Suprapubic skin (tissue), 4 donors: ENCODE measurements at regions not wholly inside any gene's neighbourhood (a gene's known extent, or its start where the extent isn't known, plus 50 kb on each side); places are given as distances from the start of the nearest gene placed in this dataset.

Source experiments
- DNase-seq, 2 donors: peaks; one replicate each; pipeline ENCODE4 v3.0.0-alpha.2; 2019; ENCODE audit warnings: low spot score in 2 of 2
- H3K27ac ChIP-seq: fragments of 200-600 bp; sonication (generic); one replicate; pipeline ENCODE4 v1.5.1; 2019
- H3K27me3 ChIP-seq: fragments of 200-600 bp; sonication (generic); one replicate; pipeline ENCODE4 v1.5.1; 2019
- H3K36me3 ChIP-seq: fragments of 200-600 bp; sonication (generic); one replicate; pipeline ENCODE4 v1.5.1; 2019
- H3K4me1 ChIP-seq: fragments of 200-600 bp; sonication (generic); one replicate; pipeline ENCODE4 v1.5.1; 2019
- H3K4me3 ChIP-seq: fragments of 200-600 bp; sonication (generic); one replicate; pipeline ENCODE4 v1.5.1; 2019; ENCODE audit warnings: mild to moderate bottlenecking
- H3K9me3 ChIP-seq: fragments of 200-600 bp; sonication (generic); one replicate; pipeline ENCODE4 v1.5.1; 2019
- CTCF ChIP-seq, 2 donors: fragments of 200-600 bp in 1 of 2; fragments of 450-650 bp in 1 of 2; sonication (generic) in 1 of 2; IDR thresholded peaks; one replicate each; pipeline ENCODE4 v1.5.1; 2016 to 2019; ENCODE audit warnings: antibody characterized with exemption in 2 of 2, mild to moderate bottlenecking in 1 of 2, moderate library complexity in 1 of 2
- EP300 ChIP-seq: sonication (generic); formaldehyde crosslinking; IDR thresholded peaks from one replicate; pipeline ENCODE4 v1.6.1; 2017; ENCODE audit warnings: antibody characterized with exemption
- POLR2A ChIP-seq, 2 donors: fragments of 450-650 bp; IDR thresholded peaks; one replicate each; pipeline ENCODE4 v1.6.1; 2017; ENCODE audit warnings: antibody characterized with exemption in 2 of 2, mild to moderate bottlenecking in 2 of 2, moderate library complexity in 2 of 2
- POLR2AphosphoS5 ChIP-seq, 3 donors: sonication (generic); formaldehyde crosslinking; IDR thresholded peaks; one replicate each; pipeline ENCODE4 v1.6.1; 2017; ENCODE audit warnings: antibody characterized with exemption in 3 of 3
- WGBS: methylation state at CpG from one replicate; pipeline ENCODE4 v1.1.5; 2018; 5-methylcytosine and 5-hydroxymethylcytosine counted together

GRCh38 chr11:79525257-79525656 lies 84.4 kb upstream of the TENM4 start:
- Histone ChIP-seq H3K4me3 (no peak overlapping the region), H3K27me3 (no peaks in the 10 kb centered on the region), H3K36me3 (no peaks in the 10 kb centered on the region), H3K4me1 (no peaks in the 10 kb centered on the region), H3K9me3 (no peaks in the 10 kb centered on the region), H3K27ac (no peak overlapping the region)
- TF ChIP-seq EP300 (no peak), CTCF (IDR thresholded peaks at IDR 0.05) (no peak), POLR2AphosphoS5 (IDR thresholded peaks at IDR 0.05) (no peak), POLR2A (IDR thresholded peaks at IDR 0.05) (no peak)
- no peak for DNase-seq

- Histone ChIP-seq H3K27me3 (no peaks in the 10 kb centered on the region), H3K36me3 (no peaks in the 10 kb centered on the region), H3K27ac (no peak overlapping the region), H3K4me3 (no peak overlapping the region), H3K9me3 (no peaks in the 10 kb centered on the region), H3K4me1 (no peaks in the 10 kb centered on the region)
- TF ChIP-seq CTCF (IDR thresholded peaks at IDR 0.05): no peak
- TF ChIP-seq POLR2A (IDR thresholded peaks at IDR 0.05): no peak
- no peak for TF ChIP-seq EP300
- TF ChIP-seq POLR2AphosphoS5 (IDR thresholded peaks at IDR 0.05): no peak
- no peak for DNase-seq
- 97% methylated on average over 1 of the region's 1 CpG for WGBS
These were observed 81.8 kb upstream of the TENM4 start for GRCh38 chr11:79522626-79523025.

- Histone ChIP-seq H3K9me3 (no peaks in the 10 kb centered on the region), H3K27me3 (no peaks in the 10 kb centered on the region), H3K27ac (no peak overlapping the region), H3K4me1 (no peaks in the 10 kb centered on the region), H3K36me3 (no peaks in the 10 kb centered on the region), H3K4me3 (no peak overlapping the region)
- DNase-seq: no peak
- TF ChIP-seq CTCF (IDR thresholded peaks at IDR 0.05) (no peak), POLR2A (IDR thresholded peaks at IDR 0.05) (no peak), EP300 (no peak), POLR2AphosphoS5 (IDR thresholded peaks at IDR 0.05) (no peak)
- 75% methylated on average over 5 of the region's 5 CpGs for WGBS
These were observed 79.3 kb upstream of the TENM4 start for GRCh38 chr11:79520086-79520485.

- no peak overlapping the region for H3K4me3 ChIP-seq
- WGBS: 68% methylated on average over 1 of the region's 1 CpG
- H3K36me3 ChIP-seq: no peaks in the 10 kb centered on the region
- H3K27me3 ChIP-seq: no peaks in the 10 kb centered on the region
- no peak overlapping the region for H3K27ac ChIP-seq
- no peak for TF ChIP-seq EP300
- TF ChIP-seq POLR2A (IDR thresholded peaks at IDR 0.05): no peak
- TF ChIP-seq CTCF (IDR thresholded peaks at IDR 0.05): no peak
- TF ChIP-seq POLR2AphosphoS5 (IDR thresholded peaks at IDR 0.05): no peak
- DNase-seq: no peak
- H3K4me1 ChIP-seq: no peaks in the 10 kb centered on the region
- no peaks in the 10 kb centered on the region for H3K9me3 ChIP-seq
These were observed 75.0 kb upstream of the TENM4 start for GRCh38 chr11:79515781-79516180.

- 89% methylated on average over 2 of the region's 2 CpGs for WGBS
- Histone ChIP-seq H3K36me3 (no peaks in the 10 kb centered on the region), H3K27ac (no peak overlapping the region), H3K4me3 (no peak overlapping the region), H3K9me3 (no peaks in the 10 kb centered on the region), H3K27me3 (no peaks in the 10 kb centered on the region), H3K4me1 (no peaks in the 10 kb centered on the region)
- no peak for DNase-seq
- no peak for TF ChIP-seq POLR2AphosphoS5 (IDR thresholded peaks at IDR 0.05)
- no peak for TF ChIP-seq CTCF (IDR thresholded peaks at IDR 0.05)
- no peak for TF ChIP-seq EP300
- no peak for TF ChIP-seq POLR2A (IDR thresholded peaks at IDR 0.05)
These were observed 73.9 kb upstream of the TENM4 start for GRCh38 chr11:79514695-79515094.
